SU-DHL-6 (cell line): ENCODE measurements at regions not wholly inside any gene's neighbourhood (a gene's known extent, or its start where the extent isn't known, plus 50 kb on each side); places are given as distances from the start of the nearest gene placed in this dataset.

Experiments used
- EZH2phosphoT487 ChIP-seq: fragments of 200-600 bp; sonication (generic), shearing (Covaris generic); conservative IDR thresholded peaks from 2 replicates; pipeline ENCODE4 v1.6.1; 2018; ENCODE audit warnings: mild to moderate bottlenecking, antibody characterized with exemption, low read length, moderate library complexity, mixed read lengths
- TF ChIP-seq, protein P1 (sequence below): fragments of 200-600 bp; sonication (generic); IDR thresholded peaks from one replicate; pipeline ENCODE4 v1.5.1; 2017; ENCODE audit warnings: antibody characterized with exemption, mild to moderate bottlenecking, low read length, moderate library complexity; ENCODE audit not compliant: insufficient read depth, poor library complexity, severe bottlenecking

GRCh38 chr6:10338151-10338550 lies 76.7 kb downstream of the TFAP2A start:
- TF ChIP-seq, protein P1, sequence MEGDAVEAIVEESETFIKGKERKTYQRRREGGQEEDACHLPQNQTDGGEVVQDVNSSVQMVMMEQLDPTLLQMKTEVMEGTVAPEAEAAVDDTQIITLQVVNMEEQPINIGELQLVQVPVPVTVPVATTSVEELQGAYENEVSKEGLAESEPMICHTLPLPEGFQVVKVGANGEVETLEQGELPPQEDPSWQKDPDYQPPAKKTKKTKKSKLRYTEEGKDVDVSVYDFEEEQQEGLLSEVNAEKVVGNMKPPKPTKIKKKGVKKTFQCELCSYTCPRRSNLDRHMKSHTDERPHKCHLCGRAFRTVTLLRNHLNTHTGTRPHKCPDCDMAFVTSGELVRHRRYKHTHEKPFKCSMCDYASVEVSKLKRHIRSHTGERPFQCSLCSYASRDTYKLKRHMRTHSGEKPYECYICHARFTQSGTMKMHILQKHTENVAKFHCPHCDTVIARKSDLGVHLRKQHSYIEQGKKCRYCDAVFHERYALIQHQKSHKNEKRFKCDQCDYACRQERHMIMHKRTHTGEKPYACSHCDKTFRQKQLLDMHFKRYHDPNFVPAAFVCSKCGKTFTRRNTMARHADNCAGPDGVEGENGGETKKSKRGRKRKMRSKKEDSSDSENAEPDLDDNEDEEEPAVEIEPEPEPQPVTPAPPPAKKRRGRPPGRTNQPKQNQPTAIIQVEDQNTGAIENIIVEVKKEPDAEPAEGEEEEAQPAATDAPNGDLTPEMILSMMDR: no peak
- TF ChIP-seq EZH2phosphoT487: no peak
